Liver (tissue), 2 donors: ENCODE measurements at regions not wholly inside any gene's neighbourhood (a gene's known extent, or its start where the extent isn't known, plus 50 kb on each side); places are given as distances from the start of the nearest gene placed in this dataset.
A peak's percentile ranks its signal among the peaks of the same experiment; 100 is the strongest.

Experiments used
- CTCF ChIP-seq: fragments of 150-350 bp; IDR thresholded peaks from 2 replicates; pipeline ENCODE4 v1.5.1; 2017; ENCODE audit warnings: improper control_type of control experiment, low read depth, low read length; ENCODE audit not compliant: missing input control
- MAX ChIP-seq: IDR thresholded peaks from 2 replicates; pipeline ENCODE4 v1.6.1; 2016; ENCODE audit warnings: antibody characterized with exemption
- REST ChIP-seq: IDR thresholded peaks from 2 replicates; pipeline ENCODE4 v1.6.1; 2016; ENCODE audit warnings: antibody characterized with exemption, mild to moderate bottlenecking
- YY1 ChIP-seq: IDR thresholded peaks from 2 replicates; pipeline ENCODE4 v1.6.1; 2016; ENCODE audit warnings: antibody characterized with exemption, mild to moderate bottlenecking
- TF ChIP-seq, protein P1 (sequence below): IDR thresholded peaks from 2 replicates; pipeline ENCODE4 v1.6.1; 2016; ENCODE audit warnings: antibody characterized with exemption
- donor health status: healthy.

DNA sequence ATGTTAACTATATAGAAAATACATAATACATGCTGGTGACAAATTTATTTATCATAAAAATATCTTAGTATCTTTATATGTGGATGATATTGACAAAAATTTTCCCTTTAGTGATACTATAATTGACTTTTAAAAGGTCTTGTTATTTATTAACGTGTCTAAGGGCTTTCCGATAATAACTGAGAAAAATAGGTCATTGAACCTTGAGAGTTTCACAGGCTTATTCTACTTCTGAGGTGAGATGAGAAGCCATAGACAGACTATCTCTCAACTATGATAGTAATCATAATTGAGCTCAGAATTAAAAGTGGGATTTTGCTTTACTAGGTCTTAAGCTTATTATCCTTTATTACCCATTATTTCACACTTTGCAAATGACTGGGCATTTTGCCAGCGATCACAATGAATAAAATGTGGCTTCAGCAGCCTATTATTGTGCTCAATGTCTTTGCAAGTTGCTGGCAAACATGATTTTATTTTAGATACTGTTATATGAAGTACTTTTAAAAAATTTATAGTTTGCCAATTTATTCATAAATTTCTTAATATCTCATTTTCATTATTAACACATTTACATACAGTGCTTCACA, 574.5 kb downstream of the ZWINT start:
- no peak for TF ChIP-seq CTCF
- TF ChIP-seq REST: no peak
- no peak for TF ChIP-seq MAX
- TF ChIP-seq, protein P1, sequence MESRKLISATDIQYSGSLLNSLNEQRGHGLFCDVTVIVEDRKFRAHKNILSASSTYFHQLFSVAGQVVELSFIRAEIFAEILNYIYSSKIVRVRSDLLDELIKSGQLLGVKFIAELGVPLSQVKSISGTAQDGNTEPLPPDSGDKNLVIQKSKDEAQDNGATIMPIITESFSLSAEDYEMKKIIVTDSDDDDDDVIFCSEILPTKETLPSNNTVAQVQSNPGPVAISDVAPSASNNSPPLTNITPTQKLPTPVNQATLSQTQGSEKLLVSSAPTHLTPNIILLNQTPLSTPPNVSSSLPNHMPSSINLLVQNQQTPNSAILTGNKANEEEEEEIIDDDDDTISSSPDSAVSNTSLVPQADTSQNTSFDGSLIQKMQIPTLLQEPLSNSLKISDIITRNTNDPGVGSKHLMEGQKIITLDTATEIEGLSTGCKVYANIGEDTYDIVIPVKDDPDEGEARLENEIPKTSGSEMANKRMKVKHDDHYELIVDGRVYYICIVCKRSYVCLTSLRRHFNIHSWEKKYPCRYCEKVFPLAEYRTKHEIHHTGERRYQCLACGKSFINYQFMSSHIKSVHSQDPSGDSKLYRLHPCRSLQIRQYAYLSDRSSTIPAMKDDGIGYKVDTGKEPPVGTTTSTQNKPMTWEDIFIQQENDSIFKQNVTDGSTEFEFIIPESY: no peak
- TF ChIP-seq YY1: peak; percentile 26
